ENCODE measurements at regions not wholly inside any gene's neighbourhood (a gene's known extent, or its start where the extent isn't known, plus 50 kb on each side); places are given as distances from the start of the nearest gene placed in this dataset.

DNA sequence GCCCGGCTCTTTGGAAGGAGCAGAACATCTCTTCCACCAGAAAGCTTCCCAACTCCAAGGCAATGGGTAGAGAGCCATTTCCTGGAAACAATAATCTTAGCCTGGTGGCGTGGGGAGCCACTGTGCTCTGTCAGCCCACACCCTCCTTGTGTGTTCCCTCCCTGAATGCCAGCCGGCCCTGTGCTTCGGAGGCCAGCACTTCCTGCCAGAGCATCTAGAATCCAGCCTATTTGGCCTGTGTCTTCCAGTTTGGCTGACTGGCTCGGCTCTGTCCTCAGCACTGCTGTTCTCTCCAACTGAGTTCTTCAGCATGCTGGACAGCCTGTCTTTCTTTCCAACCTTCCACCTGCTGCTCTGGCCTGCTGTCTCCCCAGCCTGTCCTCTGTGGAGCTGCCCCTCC is 349.3 kb downstream of the MFSD1 start:
- ChIA-PET CTCF (ENCODE audit: partially characterized antibody) (no interaction called here), POLR2A (ENCODE audit: partially characterized antibody) (no interaction called here)
- Mint-ChIP-seq H3K27ac (no peak overlapping the region), H3K9me3 (peaks cover 0 to 5% (median 0%) of the 10 kb centered on the region in 8 donors), H3K36me3 (no peaks in the 10 kb centered on the region), H3K4me3 (no peak overlapping the region), H3K4me1 (no peaks in the 10 kb centered on the region), H3K27me3 (no peaks in the 10 kb centered on the region)
- Histone ChIP-seq H3K4me1 (ENCODE audit: insufficient read depth, low read length) (no peaks in the 10 kb centered on the region), H3K27me3 (ENCODE audit: insufficient read depth, low read length) (no peaks in the 10 kb centered on the region), H3K36me3 (ENCODE audit: insufficient read depth, low read length) (no peaks in the 10 kb centered on the region), H3K27ac (ENCODE audit: low read depth, low read length) (no peak overlapping the region), H3K9me3 (ENCODE audit: control insufficient read depth in 1 of 2, low read length in 2 of 2) (no peaks in the 10 kb centered on the region), H3K4me3 (ENCODE audit: low read length in 2 of 2) (no peak overlapping the region)
- no peak for DNase-seq
- intact Hi-C loops (cut with micrococcal nuclease): no loop called here

- DNase-seq: no peak
- Mint-ChIP-seq H3K27me3 (no peaks in the 10 kb centered on the region), H3K36me3 (no peaks in the 10 kb centered on the region), H3K4me1 (no peaks in the 10 kb centered on the region), H3K27ac (no peak overlapping the region), H3K9me3 (peaks cover 0 to 5% (median 0%) of the 10 kb centered on the region in 8 donors), H3K4me3 (no peak overlapping the region)
- Histone ChIP-seq H3K27ac (ENCODE audit: low read depth, low read length) (no peak overlapping the region), H3K4me3 (ENCODE audit: low read length in 2 of 2) (no peak overlapping the region), H3K9me3 (ENCODE audit: control insufficient read depth in 1 of 2, low read length in 2 of 2) (no peaks in the 10 kb centered on the region), H3K36me3 (ENCODE audit: insufficient read depth, low read length) (no peaks in the 10 kb centered on the region), H3K27me3 (ENCODE audit: insufficient read depth, low read length) (no peaks in the 10 kb centered on the region), H3K4me1 (ENCODE audit: insufficient read depth, low read length) (no peaks in the 10 kb centered on the region)
- intact Hi-C loops (cut with micrococcal nuclease): no loop called here
- CTCF ChIA-PET (ENCODE audit: partially characterized antibody): no interaction called here
- POLR2A ChIA-PET (ENCODE audit: partially characterized antibody): no interaction called here
These were observed 355.4 kb downstream of the MFSD1 start for GRCh38 chr3:159157275-159157674.

- intact Hi-C loops (cut with micrococcal nuclease): no loop called here
- Histone ChIP-seq H3K4me1 (ENCODE audit: insufficient read depth, low read length) (no peaks in the 10 kb centered on the region), H3K27ac (ENCODE audit: low read depth, low read length) (no peak overlapping the region), H3K36me3 (ENCODE audit: insufficient read depth, low read length) (no peaks in the 10 kb centered on the region), H3K27me3 (ENCODE audit: insufficient read depth, low read length) (no peaks in the 10 kb centered on the region), H3K9me3 (ENCODE audit: control insufficient read depth in 1 of 2, low read length in 2 of 2) (no peaks in the 10 kb centered on the region), H3K4me3 (ENCODE audit: low read length in 2 of 2) (no peak overlapping the region)
- Mint-ChIP-seq H3K4me1 (no peaks in the 10 kb centered on the region), H3K36me3 (no peaks in the 10 kb centered on the region), H3K9me3 (peaks cover 0 to 3% (median 0%) of the 10 kb centered on the region in 8 donors), H3K27me3 (no peaks in the 10 kb centered on the region), H3K4me3 (no peak overlapping the region), H3K27ac (no peak overlapping the region)
- ChIA-PET POLR2A (ENCODE audit: partially characterized antibody) (no interaction called here), CTCF (ENCODE audit: partially characterized antibody) (no interaction called here)
- no peak for DNase-seq
These were observed 356.4 kb downstream of the MFSD1 start for GRCh38 chr3:159158213-159158612.

DNA sequence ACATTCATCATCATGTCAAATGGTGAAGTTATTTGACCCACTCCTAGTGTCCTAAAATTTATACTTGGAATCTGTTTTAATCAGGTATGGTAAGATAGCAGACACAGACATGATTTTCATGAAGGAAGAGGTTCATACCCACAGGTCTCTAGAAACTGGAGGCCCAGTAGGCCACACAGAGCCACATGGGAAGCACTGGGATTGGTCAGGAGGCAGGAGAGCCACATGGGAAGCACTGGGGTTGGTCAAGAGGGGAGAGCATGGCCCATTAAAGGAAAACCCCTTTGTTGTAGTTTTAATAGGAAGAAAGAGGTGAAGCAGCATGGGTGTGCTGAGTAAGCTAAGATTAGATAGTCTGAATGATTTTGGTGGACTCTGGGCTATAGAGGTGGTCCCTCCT is 356.9 kb downstream of the MFSD1 start:
- H3K36me3 Mint-ChIP-seq: no peaks in the 10 kb centered on the region
- POLR2A ChIA-PET (ENCODE audit: partially characterized antibody): no interaction called here
- H3K27me3 Mint-ChIP-seq: no peaks in the 10 kb centered on the region
- H3K4me1 Mint-ChIP-seq: no peaks in the 10 kb centered on the region
- Histone ChIP-seq H3K9me3 (ENCODE audit: control insufficient read depth in 1 of 2, low read length in 2 of 2) (no peaks in the 10 kb centered on the region), H3K36me3 (ENCODE audit: insufficient read depth, low read length) (no peaks in the 10 kb centered on the region), H3K4me1 (ENCODE audit: insufficient read depth, low read length) (no peaks in the 10 kb centered on the region), H3K4me3 (ENCODE audit: low read length in 2 of 2) (no peak overlapping the region), H3K27ac (ENCODE audit: low read depth, low read length) (no peak overlapping the region), H3K27me3 (ENCODE audit: insufficient read depth, low read length) (no peaks in the 10 kb centered on the region)
- no peak for DNase-seq
- H3K9me3 Mint-ChIP-seq: no peaks in the 10 kb centered on the region
- CTCF ChIA-PET (ENCODE audit: partially characterized antibody): no interaction called here
- no peak overlapping the region for H3K4me3 Mint-ChIP-seq
- intact Hi-C loops (cut with micrococcal nuclease): no loop called here
- H3K27ac Mint-ChIP-seq: no peak overlapping the region

DNA sequence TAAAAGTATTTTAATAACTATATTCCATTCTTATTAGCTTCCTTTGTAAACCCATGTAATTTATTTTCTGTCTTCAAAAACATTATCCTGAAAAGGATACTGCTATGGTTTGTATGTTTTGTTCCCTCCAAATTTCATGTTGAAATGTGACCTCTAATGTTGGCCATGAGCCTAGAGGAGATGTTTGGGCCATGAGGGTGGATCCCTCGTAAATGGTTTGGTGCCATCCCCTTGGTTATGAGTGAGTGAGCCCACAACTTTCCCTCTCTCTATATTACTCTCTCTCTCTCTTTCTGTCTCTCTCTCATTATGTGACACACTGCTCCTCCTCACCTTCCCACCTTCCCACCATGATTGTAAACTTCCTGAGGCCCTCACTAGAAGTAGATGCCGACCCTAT is 357.7 kb downstream of the MFSD1 start:
- POLR2A ChIA-PET (ENCODE audit: partially characterized antibody): no interaction called here
- H3K36me3 Mint-ChIP-seq: no peaks in the 10 kb centered on the region
- H3K27ac ChIP-seq (ENCODE audit: low read depth, low read length): no peak overlapping the region
- H3K27me3 Mint-ChIP-seq: no peaks in the 10 kb centered on the region
- intact Hi-C loops (cut with micrococcal nuclease): no loop called here
- CTCF ChIA-PET (ENCODE audit: partially characterized antibody): no interaction called here
- H3K4me1 Mint-ChIP-seq: no peaks in the 10 kb centered on the region
- no peak overlapping the region for H3K27ac Mint-ChIP-seq
- H3K4me3 ChIP-seq (ENCODE audit: low read length in 2 of 2): no peak overlapping the region
- no peak for DNase-seq
- no peaks in the 10 kb centered on the region for H3K4me1 ChIP-seq (ENCODE audit: insufficient read depth, low read length)
- no peak overlapping the region for H3K4me3 Mint-ChIP-seq
- no peaks in the 10 kb centered on the region for H3K36me3 ChIP-seq (ENCODE audit: insufficient read depth, low read length)
- H3K9me3 Mint-ChIP-seq: no peaks in the 10 kb centered on the region
- H3K27me3 ChIP-seq (ENCODE audit: insufficient read depth, low read length): no peaks in the 10 kb centered on the region
- no peaks in the 10 kb centered on the region for H3K9me3 ChIP-seq (ENCODE audit: control insufficient read depth in 1 of 2, low read length in 2 of 2)

GRCh38 chr3:159163656-159164055 is 361.8 kb downstream of the MFSD1 start:
- intact Hi-C loops (cut with micrococcal nuclease): no loop called here
- POLR2A ChIA-PET (ENCODE audit: partially characterized antibody): no interaction called here
- Histone ChIP-seq H3K27ac (ENCODE audit: low read depth, low read length) (no peak overlapping the region), H3K9me3 (ENCODE audit: control insufficient read depth in 1 of 2, low read length in 2 of 2) (no peaks in the 10 kb centered on the region), H3K4me3 (ENCODE audit: low read length in 2 of 2) (no peak overlapping the region), H3K36me3 (ENCODE audit: insufficient read depth, low read length) (no peaks in the 10 kb centered on the region), H3K27me3 (ENCODE audit: insufficient read depth, low read length) (no peaks in the 10 kb centered on the region), H3K4me1 (ENCODE audit: insufficient read depth, low read length) (no peaks in the 10 kb centered on the region)
- Mint-ChIP-seq H3K27me3 (no peaks in the 10 kb centered on the region), H3K9me3 (no peaks in the 10 kb centered on the region), H3K4me3 (no peak overlapping the region), H3K27ac (no peak overlapping the region), H3K4me1 (no peaks in the 10 kb centered on the region), H3K36me3 (no peaks in the 10 kb centered on the region)
- DNase-seq: no peak
- CTCF ChIA-PET (ENCODE audit: partially characterized antibody): no interaction called here

- Mint-ChIP-seq H3K36me3 (no peaks in the 10 kb centered on the region), H3K27ac (no peak overlapping the region), H3K4me3 (no peak overlapping the region), H3K4me1 (no peaks in the 10 kb centered on the region), H3K27me3 (no peaks in the 10 kb centered on the region), H3K9me3 (no peaks in the 10 kb centered on the region)
- Histone ChIP-seq H3K4me3 (ENCODE audit: low read length in 2 of 2) (no peak overlapping the region), H3K4me1 (ENCODE audit: insufficient read depth, low read length) (no peaks in the 10 kb centered on the region), H3K27ac (ENCODE audit: low read depth, low read length) (no peak overlapping the region), H3K9me3 (ENCODE audit: control insufficient read depth in 1 of 2, low read length in 2 of 2) (no peaks in the 10 kb centered on the region), H3K36me3 (ENCODE audit: insufficient read depth, low read length) (no peaks in the 10 kb centered on the region), H3K27me3 (ENCODE audit: insufficient read depth, low read length) (no peaks in the 10 kb centered on the region)
- intact Hi-C loops (cut with micrococcal nuclease): no loop called here
- DNase-seq: no peak
- CTCF ChIA-PET (ENCODE audit: partially characterized antibody): no interaction called here
- POLR2A ChIA-PET (ENCODE audit: partially characterized antibody): no interaction called here
These were observed 364.1 kb downstream of the MFSD1 start for GRCh38 chr3:159165961-159166360.

- Histone ChIP-seq H3K4me3 (ENCODE audit: low read length in 2 of 2) (no peak overlapping the region), H3K27ac (ENCODE audit: low read depth, low read length) (no peak overlapping the region), H3K36me3 (ENCODE audit: insufficient read depth, low read length) (no peaks in the 10 kb centered on the region), H3K9me3 (ENCODE audit: control insufficient read depth in 1 of 2, low read length in 2 of 2) (no peaks in the 10 kb centered on the region), H3K27me3 (ENCODE audit: insufficient read depth, low read length) (no peaks in the 10 kb centered on the region), H3K4me1 (ENCODE audit: insufficient read depth, low read length) (no peaks in the 10 kb centered on the region)
- Mint-ChIP-seq H3K27ac (no peak overlapping the region), H3K4me3 (no peak overlapping the region), H3K27me3 (no peaks in the 10 kb centered on the region), H3K36me3 (no peaks in the 10 kb centered on the region), H3K4me1 (no peaks in the 10 kb centered on the region), H3K9me3 (no peaks in the 10 kb centered on the region)
- intact Hi-C loops (cut with micrococcal nuclease): no loop called here
- POLR2A ChIA-PET (ENCODE audit: partially characterized antibody): no interaction called here
- CTCF ChIA-PET (ENCODE audit: partially characterized antibody): no interaction called here
- no peak for DNase-seq
These were observed 365.2 kb downstream of the MFSD1 start for GRCh38 chr3:159166899-159167586.

All from CD4-positive, alpha-beta memory T cell (primary cell).